ENCODE measurements at regions not wholly inside any gene's neighbourhood (a gene's known extent, or its start where the extent isn't known, plus 50 kb on each side); places are given as distances from the start of the nearest gene placed in this dataset.
"Not testable (repeated sequence)": the region's sequence is repeated elsewhere in the genome, so short reads cannot be mapped to it uniquely, and the experiment has no call there.

DNA sequence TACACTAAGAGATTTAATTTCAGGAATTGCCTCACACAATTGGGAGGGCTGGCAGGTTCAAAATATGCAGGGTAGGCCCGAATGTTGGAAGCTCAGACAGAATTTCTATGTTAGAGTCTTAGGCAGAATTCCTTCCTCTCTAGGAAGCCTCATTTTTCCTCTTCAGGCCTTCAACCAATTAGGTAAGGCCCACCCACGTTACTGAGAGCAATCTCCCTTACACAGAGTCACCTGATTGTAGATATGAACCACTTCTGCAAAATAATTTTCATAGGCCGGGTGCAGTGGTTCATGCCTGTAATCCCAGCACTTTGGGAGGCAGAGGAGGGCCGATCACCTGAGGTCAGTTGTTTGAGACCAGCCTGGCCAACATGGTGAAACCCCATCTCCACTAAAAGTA lies 50.2 kb upstream of the HIVEP1 start:
- no peak for DNase-seq

- DNase-seq, result no peak
Measured at GRCh38 chr6:11960909-11961779, 51.0 kb upstream of the HIVEP1 start.

GRCh38 chr6:11956781-11957180 lies 55.3 kb upstream of the HIVEP1 start:
- no peak for DNase-seq

DNA sequence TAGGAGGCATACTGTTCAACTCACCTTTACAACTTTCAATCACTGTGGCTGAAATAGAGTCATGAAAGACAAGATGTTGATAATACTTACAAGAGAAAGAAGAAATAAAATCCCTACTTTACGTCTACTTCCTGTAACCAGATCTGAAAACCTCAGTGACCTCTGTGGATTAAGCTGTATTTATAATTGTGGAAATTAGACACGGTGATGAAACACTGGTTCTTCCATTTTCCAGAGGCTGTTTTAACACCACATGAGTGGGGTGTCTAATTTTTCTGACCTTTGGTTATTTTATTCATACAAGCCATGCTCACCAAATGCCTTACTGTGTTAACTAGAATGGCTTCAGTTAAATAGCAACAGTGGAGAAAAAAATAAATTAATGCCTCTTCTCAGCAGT lies 58.5 kb upstream of the HIVEP1 start:
- no peak for DNase-seq

GRCh38 chr6:11952316-11952715 lies 59.8 kb upstream of the HIVEP1 start:
- no peak for DNase-seq

GRCh38 chr6:11951868-11952267 lies 60.2 kb upstream of the HIVEP1 start:
- no peak for DNase-seq

DNA sequence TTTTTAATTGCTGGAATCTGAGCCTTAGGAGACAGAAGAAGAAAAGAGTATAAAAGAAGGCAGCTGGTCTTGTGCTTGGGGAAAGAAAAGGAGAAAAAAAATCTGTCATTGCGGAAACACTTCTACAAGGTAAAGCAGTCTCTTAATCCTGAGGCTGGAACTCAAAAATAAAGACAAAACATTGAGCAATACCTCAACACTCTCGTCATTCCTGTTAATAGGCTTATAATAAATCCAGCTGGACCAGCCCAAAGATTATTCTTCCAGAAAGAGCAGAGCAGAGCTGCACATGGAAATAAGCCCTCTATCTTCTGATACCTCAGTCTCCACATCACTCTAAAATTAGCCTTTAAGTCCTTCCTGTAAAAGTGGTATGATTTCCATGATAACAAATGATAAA lies 62.0 kb upstream of the HIVEP1 start:
- DNase-seq, result no peak

DNA sequence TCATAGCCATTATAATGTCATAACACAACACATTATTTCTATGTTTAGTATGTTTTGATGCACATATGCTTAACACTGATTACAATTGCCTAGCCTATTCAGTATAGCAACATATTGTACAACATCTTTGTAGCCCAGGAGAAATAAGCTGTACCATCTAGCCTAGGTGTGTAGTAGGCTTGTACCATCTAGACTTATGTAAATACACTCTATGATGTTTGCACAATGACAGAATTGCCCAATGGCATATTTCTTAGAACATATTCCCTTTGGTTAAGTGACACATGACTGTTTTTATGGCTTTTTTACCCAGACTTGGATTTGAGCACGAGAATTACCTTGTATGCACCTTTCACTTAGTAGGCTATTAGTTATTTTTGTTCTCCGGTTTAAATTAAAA lies 64.5 kb upstream of the HIVEP1 start:
- DNase-seq, result no peak

- no peak for DNase-seq
Measured at GRCh38 chr6:11947063-11947462, 65.0 kb upstream of the HIVEP1 start.

DNA sequence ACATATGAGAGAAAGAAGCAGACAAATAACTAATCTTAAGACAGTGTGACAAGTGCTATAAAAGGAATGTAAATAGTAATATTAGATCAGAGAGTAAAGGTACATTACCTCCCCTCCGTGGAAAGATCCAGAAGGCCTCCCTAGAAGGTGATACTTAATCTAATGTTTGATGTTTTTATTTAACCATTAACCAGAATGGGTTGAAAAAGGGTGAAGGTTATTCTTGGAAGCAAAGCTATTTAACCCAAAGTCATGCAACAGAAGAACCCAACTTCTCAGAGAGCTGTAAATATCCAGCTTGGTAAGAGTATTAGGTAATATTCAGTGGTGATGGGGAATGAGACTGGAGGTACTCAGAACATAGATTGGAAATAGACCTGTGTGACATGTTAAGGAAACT lies 68.0 kb upstream of the HIVEP1 start:
- DNase-seq, result no peak

GRCh38 chr6:11943060-11943459 lies 69.1 kb upstream of the HIVEP1 start:
- no peak for DNase-seq

GRCh38 chr6:11942185-11942864 lies 69.8 kb upstream of the HIVEP1 start:
- no peak for DNase-seq

GRCh38 chr6:11940532-11941166 lies 71.5 kb upstream of the HIVEP1 start:
- not testable (repeated sequence) for DNase-seq

- no peak for DNase-seq
Measured at GRCh38 chr6:11938285-11938890, 73.7 kb upstream of the HIVEP1 start.

DNA sequence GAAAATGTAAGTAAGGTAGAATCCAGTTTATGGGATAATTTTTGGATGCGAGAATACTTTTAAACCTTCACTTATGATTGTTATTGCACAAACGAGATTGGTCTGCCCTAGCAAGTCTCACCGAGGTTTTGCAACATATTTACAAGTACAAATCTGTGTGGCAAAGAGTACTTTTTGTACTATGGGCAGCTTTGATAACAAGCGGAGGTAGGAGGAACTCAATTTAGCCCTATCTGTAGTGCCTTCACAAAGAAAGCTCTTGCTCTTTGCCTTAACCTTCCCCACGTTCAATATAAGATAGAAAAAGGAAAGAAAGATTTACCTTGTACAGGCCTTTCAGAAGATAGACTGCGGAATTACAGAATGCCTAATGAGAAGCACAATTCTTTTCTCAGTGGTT lies 77.5 kb upstream of the HIVEP1 start:
- no peak for DNase-seq

DNA sequence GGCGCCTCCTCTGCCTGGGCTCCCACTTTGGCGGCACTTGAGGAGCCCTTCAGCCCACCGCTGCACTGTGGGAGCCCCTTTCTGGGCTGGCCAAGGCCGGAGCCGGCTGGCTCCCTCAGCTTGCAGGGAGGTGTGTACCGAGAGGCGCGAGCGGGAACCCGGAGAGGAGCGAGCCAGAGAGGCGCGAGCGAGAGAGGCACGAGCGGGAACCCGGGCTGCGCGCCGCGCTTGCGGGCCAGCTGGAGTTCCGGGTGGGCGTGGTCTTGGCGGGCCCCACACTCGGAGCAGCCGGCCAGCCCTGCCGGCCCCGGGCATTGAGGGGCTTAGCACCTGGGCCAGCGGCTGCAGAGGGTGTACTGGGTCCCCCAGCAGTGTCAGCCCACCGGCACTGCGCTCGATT lies 79.2 kb upstream of the HIVEP1 start:
- DNase-seq, result not testable (repeated sequence)

GRCh38 chr6:11931296-11932035 lies 80.6 kb upstream of the HIVEP1 start:
- no peak for DNase-seq

DNA sequence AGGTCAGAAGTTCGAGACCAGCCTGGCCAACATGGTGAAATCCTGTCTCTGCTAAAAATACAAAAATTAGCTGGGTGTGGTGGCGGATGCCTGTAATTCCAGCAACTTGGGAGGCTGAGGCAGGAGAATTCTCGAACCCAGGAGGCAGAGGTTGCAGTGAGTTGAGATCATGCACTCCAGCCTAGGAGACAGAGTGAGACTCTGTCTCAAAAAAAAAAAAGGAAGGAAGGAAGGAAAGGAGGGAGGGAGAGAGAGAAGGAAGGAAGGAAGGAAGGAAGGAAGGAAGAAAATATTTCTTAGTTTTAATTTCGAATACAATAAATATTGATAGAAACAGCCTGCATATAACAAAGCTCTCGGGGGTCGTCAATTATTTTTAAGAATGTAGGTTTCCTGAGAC lies 81.3 kb upstream of the HIVEP1 start:
- DNase-seq, result not testable (repeated sequence)

DNA sequence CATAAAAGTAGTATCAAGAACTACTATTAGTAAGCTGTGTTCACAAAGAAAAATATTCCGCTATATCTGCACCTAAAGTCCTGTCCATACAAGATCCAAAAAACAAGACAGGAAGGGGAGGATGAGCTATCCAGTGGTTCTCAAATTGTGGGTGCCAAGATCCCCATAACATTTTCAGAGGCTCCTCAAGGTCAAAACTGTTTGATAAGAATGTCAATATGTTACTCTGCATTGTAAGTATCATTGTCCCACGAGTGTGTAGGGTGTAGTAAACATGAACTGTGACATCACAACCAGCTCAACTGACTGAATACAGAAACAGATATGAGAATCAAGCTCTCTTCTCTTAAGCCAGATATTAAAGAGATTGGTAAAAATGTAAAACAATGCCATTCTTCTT lies 81.9 kb upstream of the HIVEP1 start:
- no peak for DNase-seq

- no peak for DNase-seq
Measured at GRCh38 chr6:11929241-11929835, 82.8 kb upstream of the HIVEP1 start.

- no peak for DNase-seq
Measured at GRCh38 chr6:11926594-11927407, 85.3 kb upstream of the HIVEP1 start.

Measured in NCI-H1417 treated with DMSO at 0.1 percent for 48 hours (cell line).